ENCODE measurements at regions not wholly inside any gene's neighbourhood (a gene's known extent, or its start where the extent isn't known, plus 50 kb on each side); places are given as distances from the start of the nearest gene placed in this dataset.

GRCh38 chr7:115078851-115079250, 157.0 kb downstream of the MDFIC start:
- Mint-ChIP-seq H3K27ac (no peak overlapping the region), H3K27me3 (no peaks in the 10 kb centered on the region), H3K36me3 (ENCODE audit: low read depth) (no peaks in the 10 kb centered on the region), H3K4me3 (no peak overlapping the region), H3K9me3 (no peaks in the 10 kb centered on the region), H3K4me1 (no peaks in the 10 kb centered on the region)
- ATAC-seq (replicated peaks), result no peak

GRCh38 chr7:115078386-115078785, 156.5 kb downstream of the MDFIC start:
- H3K4me3 Mint-ChIP-seq, result no peak overlapping the region
- H3K27me3 Mint-ChIP-seq, result no peaks in the 10 kb centered on the region
- no peak for ATAC-seq (replicated peaks)
- H3K27ac Mint-ChIP-seq, result no peak overlapping the region
- no peaks in the 10 kb centered on the region for H3K4me1 Mint-ChIP-seq
- no peaks in the 10 kb centered on the region for H3K36me3 Mint-ChIP-seq (ENCODE audit: low read depth)
- H3K9me3 Mint-ChIP-seq, result no peaks in the 10 kb centered on the region

DNA sequence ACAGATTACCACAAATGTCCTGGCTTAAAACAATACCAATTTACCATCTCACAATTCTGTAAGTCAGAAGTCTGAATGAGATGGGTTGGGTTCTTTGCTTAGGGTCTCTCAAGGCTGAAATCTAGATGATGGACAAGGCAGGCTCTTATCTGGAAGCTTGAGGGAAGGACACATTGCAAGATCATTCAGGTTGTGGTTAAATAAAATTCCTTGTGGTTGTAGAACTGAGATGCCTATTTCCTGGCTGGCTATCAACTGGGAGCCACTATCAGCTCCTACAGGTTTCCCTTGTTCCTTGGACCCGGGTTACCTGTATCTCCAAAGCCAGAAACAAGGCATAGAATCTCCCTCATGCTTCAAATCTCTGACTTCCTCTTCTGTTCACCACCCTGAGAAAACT, 148.4 kb downstream of the MDFIC start:
- Mint-ChIP-seq H3K4me3 (no peak overlapping the region), H3K36me3 (ENCODE audit: low read depth) (no peaks in the 10 kb centered on the region), H3K27me3 (no peaks in the 10 kb centered on the region), H3K27ac (no peak overlapping the region), H3K4me1 (peaks cover 6% of the 10 kb centered on the region), H3K9me3 (peaks cover 4% of the 10 kb centered on the region)
- ATAC-seq (replicated peaks), result no peak
